NCI-H524 (cell line): ENCODE measurements at regions not wholly inside any gene's neighbourhood (a gene's known extent, or its start where the extent isn't known, plus 50 kb on each side); places are given as distances from the start of the nearest gene placed in this dataset.

Experiments used
- DNase-seq, 2 experiments: peaks; one replicate each; lab custom pipeline; 2025; lab: John Stamatoyannopoulos, UW

DNA sequence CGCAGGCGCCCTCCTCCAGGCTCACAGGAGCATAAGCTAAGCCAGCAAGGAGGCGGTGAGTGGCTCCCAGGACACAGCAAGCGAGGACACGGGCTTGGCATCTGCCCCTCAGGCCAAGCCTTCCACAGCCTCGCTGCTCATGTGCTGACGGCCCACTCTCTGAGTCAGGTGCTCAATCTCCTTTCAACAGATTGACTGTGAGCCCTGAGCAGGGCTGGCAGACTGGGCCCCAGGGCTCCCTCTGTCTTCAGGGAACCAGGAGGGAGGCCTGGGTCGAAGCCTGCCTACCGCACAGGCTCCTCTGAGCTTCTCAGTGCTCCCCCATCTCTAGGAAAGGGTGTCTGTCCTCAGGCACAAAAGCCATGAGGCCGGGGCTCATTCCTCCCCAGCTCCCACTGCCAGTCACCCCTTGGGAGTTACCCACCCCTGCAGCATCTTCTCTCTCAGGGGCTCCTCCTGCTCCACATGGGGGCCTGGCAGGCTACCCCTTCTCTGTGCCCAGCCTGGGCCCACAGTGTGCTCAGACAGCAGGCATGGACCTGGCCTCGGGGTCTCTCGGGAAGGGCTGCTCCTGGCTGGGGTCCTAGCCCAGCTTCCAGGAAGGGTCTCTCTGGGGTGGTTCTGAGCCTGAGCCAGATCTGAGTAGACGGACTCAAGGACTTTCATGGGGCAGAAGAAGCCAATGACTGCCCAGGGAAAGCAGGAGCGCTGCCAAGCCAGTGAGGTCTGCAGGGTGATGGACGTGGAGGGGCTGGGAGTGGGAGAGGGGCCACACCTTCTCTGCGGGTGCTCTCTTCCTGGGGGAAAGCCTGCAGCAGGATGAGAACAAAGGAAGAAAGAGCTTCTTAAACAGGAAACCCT lies 138.0 kb upstream of the GPC1 start:
- peak in 1 of 2 experiments; percentile 7 for DNase-seq

DNA sequence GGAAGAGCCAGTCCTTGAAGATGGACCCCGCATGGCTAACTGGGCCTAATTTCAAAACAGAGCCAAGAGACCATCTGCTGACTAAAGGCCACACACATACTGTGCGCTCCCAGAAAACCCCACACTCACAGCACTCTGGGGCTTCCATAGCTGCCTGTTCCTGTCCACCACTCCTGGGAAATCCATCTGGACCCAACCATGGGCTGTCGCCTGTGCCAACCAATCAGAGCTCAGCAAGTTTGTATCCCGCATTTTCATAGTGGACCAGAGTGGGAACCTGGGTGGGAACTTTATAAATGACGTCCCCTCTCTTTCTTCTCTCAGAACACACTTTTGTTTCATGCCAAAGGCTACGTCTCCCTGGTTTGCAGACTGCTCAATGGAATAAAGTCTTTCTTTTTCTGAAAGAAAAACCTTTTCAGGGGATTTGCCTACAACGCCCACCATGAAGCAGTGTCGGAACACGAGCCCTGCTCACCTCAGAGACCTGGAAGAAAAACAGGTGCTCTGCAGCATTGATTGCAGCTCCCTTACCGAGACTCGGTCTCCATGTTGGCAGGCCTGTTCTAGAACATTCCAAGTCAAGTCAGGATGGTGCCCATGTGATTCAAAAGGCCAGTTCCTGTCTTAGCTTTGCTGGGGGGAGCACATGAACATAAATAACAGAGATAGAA lies 137.2 kb upstream of the GPC1 start:
- no peak for DNase-seq

DNA sequence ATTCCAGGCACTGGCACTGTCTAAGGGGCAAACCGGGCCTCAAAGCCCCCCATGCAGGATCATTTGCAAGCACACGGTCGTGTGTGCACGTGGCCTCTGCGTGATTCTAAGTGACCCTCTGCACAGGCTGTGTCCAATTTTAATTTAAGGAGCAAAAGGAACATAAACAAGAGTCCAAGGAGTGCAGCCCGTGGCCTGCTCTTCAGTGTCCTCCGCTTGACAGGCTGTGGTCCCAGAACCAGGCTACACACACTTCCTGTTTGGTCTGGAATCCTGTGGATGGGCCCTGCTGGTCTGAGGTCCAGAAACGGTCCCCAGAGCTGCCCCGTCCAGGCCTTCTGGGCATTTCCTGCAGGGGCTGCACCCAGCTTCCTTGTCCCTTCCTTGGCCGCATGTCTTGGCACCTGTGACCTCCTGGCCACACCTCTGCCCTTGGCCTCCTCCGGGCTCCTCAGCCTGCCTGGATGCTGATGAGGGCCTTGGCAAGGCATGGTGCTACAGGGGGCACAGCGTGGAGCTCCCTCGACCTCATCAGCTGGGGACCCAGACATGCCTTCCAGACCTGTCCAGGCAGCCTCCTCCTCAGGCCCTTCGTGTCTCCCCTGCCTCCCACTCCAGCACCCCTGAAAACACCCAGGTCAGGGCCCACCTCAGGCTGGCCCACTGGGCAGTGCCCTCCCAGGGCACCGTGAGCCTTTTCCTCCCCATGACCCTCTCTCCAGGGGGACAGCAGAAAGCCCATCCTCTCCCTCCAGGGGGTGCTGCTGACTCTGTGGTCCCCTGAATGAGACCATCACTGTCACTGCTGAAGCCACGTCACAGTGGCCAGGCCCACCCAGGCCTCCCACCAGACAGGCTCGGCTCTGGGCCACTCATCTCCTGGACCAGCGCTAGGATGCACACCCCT lies 136.4 kb upstream of the GPC1 start:
- DNase-seq, result no peak

DNA sequence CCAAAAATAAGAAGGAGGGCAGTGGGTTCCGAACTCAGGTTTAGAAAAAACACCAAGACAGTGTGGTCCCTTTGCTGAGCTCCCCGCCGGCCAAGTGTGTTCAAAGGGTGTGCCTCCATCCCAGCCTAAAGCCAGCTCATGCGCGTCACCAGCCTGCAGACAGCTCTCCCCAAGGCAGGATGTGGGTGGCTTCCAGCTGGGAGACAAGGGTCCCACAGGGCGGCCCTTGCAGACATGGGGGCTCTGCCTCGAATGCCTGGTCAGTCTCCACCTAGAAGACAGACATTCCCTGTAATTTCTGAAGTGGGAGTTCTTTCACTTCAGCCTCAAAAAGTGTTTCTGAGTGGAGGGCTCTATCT lies 135.8 kb upstream of the GPC1 start:
- DNase-seq, result no peak

DNA sequence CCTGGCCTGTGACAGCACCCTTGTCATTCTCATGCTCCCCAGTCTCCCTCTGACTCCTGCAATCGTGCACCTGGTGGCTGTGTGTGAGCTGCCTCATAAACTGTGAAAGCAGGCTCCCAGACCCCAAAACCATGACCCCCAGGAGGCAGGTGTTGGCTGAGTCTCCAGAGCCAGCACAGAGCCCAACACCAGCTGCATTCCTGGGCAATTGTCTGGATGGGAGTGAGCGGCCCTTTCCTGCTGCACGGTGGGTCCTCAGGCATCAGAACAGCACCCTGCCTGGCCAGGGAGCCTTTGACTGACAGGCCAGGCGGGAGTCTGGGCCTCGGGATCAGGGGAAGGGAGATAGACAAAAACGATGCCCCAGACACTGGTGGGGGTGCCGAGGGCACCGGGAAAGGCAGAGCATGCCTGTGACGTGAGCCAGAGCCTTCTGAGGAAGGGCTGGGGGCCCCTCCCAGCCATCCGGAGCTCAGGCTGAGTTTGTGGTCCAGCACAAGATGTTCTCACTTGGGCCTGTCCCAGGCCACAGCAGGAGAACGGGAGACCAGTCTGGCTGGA lies 135.1 kb upstream of the GPC1 start:
- no peak for DNase-seq

DNA sequence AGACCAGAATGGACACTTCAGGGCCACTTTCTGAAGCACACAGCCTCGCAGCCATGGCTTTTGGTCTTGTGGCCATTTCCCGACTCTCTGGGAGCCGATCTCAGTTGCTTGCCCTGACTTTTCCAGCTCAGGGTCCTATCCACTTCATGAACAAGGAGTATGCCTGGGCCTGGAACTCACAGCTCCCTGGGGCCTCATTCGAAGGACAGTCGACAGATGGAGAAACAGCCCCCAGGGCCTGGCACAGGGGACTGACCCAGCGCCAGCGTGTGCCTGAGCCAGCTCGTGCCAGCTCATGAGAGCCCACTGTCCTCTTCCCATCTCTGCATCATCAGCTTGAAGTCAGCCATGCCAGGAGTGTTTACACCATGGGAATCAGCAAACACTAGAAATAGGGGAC lies 134.6 kb upstream of the GPC1 start:
- DNase-seq, result peak in 1 of 2 experiments; percentile 6

DNA sequence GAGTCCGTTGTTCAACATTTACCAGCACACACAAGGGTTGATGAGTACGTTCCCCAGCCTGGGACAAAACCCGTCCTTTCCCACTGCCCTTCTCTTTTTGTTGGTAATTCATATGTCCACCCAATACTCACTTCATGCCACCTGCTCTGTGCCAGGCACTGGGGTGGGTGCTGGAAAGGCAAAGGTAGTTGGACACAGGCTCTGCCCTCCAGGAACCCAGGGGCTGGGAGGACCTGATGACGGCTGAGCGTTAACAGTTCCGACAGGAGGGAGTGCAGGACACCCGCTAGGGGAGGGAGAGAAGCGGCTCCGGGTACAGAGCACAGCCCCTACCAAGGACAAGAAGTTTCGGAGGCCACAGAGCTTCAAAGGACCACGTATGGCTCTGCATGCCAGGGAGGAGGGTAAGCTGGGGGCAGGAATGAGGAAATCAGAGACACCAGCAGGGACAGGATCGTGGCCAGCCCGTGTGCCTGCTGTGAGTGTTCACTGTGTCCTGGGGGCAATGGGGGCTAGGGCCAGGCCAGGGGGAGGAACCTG lies 134.1 kb upstream of the GPC1 start:
- no peak for DNase-seq

DNA sequence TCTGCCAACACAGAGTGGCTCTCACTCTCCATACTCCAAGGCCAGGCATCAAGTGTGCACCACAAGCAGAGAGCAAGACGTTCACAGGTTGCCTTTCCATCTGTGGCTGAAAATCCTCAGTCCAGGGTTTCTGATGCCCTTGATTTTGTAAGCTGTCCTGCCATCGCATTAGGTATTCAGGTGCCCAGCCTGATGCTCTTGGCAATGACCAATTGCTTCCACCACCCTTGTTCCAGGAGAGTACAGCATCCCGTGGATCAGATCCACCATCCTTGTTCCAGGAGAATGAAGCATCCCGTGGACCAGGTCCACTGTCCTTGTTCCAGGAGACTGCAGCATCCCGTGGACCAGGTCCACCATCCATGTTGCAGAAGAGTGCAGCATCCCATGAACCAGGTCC lies 133.4 kb upstream of the GPC1 start:
- DNase-seq, result no peak

DNA sequence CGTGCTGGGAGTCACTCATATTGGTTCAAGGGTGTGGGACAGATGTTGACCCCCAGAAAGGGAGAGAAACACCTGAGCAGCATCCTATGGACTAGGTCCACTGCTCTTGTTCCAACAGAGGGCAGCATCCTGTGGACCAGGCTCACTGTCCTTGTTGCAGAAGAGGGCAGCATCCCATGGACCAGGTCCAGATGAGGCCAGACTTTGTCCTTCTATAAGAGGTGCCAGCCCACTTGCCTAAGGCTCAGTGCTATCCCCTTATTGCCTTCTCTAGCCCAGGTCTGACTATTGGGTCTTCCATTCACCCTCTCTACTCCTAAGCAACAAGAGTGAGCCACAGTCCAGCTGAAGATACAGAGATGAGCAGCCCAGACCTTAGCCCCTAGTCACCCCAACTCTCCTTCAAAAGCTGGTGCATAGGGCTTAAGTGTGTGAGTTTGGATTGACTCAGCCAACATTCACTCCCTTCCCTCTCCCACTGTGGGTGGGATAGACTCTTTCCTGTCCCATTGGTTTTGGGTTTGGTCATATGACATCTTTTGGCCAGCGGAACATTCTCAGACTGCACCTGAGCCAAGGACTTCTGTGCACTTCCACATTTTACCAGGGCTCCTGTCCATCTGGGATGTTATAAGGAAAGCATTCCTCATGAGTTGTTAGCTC lies 132.4 kb upstream of the GPC1 start:
- DNase-seq, result no peak

DNA sequence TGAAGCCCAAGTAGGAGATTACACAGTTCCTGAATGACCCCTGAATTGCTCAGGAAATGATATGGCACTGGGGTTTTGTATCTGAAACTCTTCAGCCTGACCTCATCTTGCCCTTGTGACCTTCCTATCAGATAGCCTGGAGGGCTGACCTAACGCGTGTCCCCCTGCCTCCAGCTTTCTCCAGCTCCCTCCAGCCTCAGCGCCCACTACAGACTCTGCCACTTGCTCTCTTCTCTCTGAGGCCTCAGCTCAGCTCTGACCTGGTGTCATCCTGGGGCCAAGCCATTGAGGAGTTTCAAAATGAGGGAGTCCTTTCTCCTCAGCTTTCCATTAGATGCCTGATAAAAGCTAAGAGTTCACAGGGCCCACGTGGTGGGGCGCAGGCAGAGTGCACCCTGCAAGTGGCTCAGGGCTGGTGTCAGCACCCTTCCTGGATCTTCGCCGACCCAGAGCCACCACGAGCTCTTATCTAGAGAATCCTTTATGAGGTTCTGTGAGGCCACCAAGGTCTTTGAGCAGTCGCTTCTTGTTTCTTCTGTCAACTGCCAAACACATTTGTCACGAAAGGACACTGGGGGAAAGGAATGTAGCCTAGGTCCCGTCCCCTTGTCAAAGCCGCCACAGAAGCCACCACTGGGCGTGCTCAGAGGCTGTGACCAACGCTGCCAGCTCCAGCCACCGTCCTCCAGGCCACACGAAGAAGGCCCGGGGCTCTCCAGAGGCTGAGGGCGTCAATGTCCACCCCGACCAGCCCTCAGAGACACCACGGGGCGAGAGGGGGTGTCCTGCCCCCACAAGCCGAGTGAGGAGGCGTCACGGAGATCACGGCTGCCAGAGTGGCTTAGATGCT lies 131.3 kb upstream of the GPC1 start:
- DNase-seq, result no peak

DNA sequence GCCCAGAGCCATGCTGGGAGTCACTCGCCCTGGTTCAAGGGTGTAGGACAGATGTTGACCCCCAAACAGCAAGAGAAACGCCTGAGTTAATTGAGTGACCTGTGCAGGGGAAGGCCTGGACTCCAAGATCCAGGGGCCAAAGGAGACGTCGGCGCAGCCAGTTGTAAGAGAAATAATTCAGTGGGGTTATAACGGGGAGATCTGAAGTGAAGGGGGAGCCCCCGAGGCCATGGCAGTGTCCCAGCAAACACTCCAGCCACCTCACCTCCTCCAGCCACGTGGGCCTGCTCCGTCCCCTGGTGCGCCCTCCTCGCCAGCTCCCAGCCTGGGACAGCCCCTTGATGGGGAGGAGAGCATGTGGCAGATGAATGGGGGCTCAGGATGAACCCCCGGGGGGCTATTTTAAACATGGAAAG lies 130.7 kb upstream of the GPC1 start:
- no peak for DNase-seq

DNA sequence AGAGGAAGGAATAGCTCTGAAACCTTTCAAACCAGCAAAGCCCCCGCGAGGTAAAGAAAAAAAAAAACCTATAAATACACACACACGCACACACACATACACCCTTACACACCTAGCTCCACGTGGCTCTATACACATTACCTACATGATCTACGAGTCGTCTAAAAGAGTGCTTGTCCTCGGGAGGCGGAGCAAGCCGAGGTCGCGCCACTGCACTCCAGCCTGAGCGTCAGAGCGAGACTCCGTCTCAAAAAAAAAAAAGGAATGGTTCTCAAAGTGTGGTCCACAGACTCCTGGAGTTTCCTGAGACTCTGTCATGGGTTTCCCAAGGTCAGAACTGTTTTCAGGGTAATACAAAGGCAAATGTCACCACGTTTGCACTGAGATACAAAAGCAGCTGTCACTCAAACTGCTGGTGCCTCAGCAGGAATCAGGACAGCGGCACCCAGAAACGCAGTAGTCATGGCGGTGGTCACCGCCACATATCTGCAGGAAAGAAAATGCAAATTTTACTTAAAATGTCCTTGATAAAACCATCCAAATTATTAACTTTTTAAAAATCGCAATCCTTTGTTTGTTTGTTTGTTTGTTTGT lies 130.0 kb upstream of the GPC1 start:
- no peak for DNase-seq

DNA sequence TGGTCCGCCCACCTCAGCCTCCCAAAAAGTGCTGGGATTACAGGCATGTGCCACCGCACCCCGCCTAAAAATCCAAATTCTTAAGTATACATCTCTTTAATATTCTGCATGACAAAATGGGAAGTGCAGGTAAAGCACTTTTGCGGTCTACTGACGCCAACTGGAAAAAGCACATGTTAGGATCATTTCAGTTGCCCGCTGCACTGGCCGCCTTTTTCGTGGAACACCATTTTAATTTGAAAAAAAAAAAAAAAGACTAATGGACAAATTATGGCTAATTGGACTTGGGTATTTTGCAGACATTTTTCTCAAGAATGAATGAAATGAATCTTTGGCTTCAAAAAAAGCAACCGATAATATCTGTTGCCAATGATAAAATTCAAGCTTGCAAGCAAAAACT lies 129.3 kb upstream of the GPC1 start:
- no peak for DNase-seq

DNA sequence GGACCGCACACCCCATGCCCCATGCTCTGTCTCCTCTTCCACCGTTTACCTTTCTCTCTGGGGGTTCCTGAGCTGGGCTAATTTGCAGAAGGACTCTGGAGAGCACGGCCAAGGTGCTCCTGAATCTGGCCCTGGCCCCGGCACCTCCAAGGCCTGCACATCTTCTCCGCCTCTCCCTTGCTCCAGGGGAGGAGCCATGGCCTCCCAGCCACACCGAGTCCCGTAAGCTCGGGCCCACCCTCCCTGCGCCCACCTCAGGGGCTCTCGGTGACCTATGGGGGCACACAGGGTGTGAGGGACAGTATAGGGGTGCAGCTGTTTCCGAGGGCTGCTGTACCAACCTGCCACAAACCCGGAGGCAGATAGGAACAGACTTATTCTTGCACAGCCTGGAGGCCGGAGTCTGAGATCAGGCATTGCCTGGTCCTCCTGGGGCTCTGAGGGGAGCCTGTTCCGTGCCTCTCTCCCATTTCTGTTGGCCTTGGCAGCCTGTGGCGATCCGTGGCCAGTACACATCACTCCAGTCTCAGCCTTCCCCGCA lies 127.3 kb upstream of the GPC1 start:
- no peak for DNase-seq

DNA sequence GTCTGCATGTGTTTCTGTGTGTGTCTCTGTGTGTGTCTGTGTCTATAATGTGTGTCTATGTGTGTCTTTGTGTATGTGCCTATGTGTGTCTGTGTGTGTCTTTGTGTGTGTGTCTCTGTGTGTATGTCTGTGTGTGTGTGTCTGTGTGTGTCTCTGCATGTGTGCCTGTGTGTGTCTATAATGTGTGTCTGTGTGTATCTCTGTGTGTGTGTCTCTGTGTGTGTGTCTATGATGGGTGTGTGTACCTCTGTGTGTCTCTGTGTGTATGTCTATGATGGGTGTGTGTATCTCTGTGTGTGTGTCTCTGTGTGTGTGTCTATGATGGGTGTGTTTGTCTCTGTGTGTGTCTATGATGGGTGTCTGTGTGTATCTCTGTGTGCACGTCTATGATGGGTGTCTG lies 126.2 kb upstream of the GPC1 start:
- no peak for DNase-seq

DNA sequence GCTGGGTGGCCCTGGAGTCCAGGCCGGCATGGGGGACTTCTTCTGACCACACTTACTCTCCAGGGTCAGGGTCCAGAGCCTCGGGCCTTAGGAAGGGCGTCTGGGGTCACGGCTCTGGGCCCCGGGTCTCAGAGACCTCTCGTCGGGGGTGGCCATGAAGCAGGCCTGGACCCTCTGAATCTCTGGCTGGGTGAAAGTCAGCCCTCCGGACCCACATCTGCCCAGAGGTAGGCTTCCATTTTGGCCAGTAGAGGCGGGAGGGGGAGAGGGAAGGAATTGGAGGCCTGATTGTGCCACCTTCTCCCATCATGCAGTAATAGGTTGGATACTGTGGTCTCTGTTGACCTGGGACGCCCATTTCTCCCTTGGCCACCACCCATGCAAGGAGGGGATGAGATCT lies 125.3 kb upstream of the GPC1 start:
- no peak for DNase-seq

DNA sequence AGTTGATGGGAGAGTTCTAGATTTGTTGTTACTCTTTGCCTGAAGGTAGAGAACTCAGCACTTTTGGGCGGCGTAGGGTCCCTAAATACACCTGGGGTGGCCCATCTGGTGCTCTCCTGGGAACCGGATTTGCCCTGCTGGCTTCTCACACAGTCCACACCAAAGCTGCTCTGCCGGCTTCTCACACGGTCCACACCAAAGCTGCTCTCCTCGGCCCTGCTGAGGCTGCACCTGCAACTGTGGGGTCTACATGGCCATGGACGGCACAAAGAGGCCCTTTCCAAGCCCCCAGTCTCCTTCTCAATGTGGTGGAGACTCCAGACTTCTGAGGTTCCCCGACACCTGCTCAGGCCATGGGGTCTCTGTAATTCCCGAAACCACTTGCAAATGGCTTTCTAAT lies 124.8 kb upstream of the GPC1 start:
- no peak for DNase-seq

DNA sequence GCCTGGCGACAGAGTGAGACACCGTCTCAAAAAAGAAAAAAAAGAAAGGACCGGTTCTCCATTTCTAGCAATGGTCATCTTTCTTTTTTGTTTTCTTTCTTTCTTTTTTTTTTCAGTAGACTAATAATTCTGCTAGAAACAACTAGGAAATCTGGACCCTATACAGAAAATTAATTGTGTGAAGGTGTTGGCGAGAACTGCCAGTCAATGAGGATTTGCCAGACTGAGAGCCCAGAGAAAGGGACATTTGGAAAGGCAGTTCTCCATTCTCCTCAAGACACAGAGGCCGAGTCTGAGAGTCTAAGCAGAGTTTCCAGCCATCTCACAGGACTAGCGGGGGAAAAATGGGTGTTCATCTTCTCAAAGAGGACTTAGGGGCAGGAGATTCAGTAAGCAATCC lies 123.6 kb upstream of the GPC1 start:
- DNase-seq, result no peak

DNA sequence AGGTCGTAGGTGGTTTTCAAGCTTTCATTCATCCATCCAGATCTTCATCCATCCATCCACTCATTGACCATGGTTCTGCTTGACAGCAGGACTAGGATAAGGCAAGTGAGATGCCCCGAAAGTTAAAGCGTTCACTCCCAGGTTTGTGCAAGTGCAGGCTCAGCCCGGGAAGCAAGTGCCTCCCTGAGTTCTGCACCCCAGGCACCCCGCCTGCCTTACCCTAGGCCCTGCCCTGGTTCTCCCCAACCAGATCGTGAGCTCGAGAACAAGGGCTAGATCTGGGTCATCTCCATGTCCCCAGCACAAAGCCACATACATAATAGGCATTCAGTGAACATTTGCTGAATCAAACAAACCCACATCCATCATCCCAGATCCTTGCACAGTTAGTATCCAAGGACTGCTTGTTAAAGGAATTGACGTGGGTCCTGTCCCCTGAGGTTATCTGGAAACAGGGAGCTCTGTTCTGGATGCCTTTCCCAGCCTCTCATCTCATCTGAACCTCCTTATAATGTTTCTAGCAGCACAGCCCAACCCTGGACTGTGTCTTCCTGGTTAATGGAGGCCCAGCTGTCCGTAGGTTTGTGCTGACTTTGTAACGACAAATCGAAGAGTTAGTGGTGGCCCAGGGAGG lies 116.1 kb upstream of the GPC1 start:
- DNase-seq, result no peak

DNA sequence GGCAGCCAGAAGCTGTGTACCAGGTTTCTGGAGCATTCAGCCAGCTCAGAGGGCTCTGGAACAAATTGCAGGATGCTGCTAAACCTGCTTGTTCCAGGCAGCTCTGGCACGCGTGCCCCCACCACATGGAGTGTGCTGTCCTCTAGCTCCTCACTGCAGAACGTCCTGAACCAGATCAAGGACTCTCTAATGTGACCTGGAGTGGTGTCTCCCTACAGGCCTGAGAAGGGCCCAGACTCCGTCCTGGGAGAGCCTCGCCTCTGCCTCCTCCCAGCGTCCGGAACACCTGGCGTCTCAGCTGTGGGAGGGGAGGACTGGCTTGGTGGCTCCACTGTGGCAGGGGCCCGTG lies 115.6 kb upstream of the GPC1 start:
- no peak for DNase-seq
